Stimulated activated naive CD8-positive, alpha-beta T cell treated with anti-CD3 and anti-CD28 coated beads, Interleukin-15, Interleukin-2, amounts not matched to agents 100 U/mL and 50 U/mL, for 24 hours (primary cell): ENCODE measurements at regions not wholly inside any gene's neighbourhood (a gene's known extent, or its start where the extent isn't known, plus 50 kb on each side); places are given as distances from the start of the nearest gene placed in this dataset.

Experiments used
- ATAC-seq: fragments of 150-1000 bp; cut with Tn5 transposase; one replicate; pipeline ENCODE4 v1.10.0; 2021
- DNase-seq: peaks from one replicate; pipeline ENCODE4 v3.0.0; 2021

DNA sequence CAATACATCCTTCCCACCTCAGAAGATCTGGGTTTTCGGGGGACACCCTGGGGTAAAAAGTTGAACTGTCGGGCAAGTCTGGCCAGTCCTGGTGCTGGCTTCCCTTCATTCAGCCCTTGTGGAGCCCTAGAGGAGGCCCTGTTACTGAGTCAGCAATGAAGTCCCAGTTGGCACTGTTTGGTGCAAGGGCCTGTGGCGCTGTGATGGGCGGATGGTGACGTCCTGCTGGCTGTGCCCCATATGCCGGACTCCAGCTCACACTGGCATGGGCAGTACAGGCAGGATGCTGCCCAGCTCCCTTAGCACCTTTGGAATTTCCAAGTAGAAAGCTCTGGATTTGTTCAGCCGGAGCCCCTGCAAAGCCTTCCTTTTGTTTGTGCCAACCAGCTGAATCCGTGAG lies 186.2 kb upstream of the PMEPA1 start:
- ATAC-seq (no peak), DNase-seq (no peak)

DNA sequence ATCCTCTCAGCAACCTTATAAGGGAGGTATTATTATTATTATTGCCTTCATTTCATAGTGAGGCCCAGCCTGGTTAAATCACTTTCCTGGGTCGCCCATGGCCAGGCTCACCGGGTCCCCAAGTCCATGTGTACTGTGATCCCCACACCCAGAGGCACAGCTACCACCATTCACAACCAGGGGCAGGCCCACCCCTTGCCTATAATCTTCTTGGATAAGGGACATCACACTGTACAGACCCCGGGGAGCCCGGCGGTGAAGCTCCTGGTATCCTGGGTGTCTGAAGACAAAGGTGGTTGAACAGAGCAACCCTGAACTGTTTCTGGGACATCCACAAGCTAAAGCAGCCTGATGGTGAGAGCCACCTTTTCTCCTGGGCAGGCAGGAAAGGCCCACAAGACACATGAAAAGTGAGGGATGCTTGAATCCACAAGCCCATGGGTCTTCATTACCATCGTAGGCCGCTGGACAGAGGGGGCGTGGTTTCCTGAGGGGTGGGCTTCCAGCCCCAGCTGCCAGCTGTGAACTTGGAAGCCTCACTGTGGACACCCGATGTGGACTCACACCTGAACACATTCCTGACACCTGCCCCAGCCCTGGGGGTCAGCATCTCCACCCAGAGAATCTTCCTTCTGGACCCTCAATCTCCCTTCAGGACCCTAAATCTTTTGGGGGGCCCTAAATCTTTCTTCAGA lies 185.5 kb upstream of the PMEPA1 start:
- DNase-seq (no peak), ATAC-seq (no peak)

DNA sequence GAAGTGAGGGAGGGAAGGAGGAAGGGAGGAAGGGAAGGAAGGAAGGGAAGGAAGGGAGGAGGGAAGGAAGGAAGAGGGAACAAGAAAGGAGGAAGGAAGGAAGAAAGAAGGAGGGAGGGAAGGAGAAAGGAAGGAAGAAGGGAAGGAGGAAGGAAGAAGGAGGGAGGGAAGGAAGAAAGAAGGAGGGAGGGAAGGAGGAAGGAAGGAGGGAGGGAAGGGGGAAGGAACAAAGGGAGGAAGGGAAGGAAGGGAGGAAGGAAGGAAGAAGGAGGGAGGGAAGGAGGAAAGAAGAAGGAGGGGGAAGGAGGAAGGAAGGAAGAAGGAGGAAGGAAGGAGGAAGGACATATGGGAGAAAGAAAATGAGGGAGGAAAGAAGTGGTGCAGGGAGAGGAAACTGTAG lies 184.7 kb upstream of the PMEPA1 start:
- ATAC-seq (no peak), DNase-seq (no peak)

DNA sequence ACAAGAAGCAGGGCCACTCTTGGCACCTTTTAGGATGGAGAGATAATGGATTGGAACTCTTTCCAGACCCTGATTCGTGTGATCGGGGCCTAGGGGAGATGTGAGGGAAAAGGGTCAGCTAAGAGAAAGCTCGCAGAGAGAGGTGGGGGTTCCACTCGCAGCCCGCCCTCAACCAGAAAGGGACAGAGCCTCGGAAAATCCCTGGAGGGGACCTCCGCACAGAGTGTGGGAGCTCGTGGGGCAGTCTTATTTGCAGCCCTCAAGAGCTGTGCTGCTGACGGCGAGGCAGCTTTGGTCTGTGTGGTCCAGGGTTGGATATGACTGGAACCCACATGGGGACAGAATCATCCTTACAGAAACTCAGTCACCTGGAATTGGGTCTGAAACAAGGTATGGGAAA lies 184.3 kb upstream of the PMEPA1 start:
- ATAC-seq = no peak
- no peak for DNase-seq

DNA sequence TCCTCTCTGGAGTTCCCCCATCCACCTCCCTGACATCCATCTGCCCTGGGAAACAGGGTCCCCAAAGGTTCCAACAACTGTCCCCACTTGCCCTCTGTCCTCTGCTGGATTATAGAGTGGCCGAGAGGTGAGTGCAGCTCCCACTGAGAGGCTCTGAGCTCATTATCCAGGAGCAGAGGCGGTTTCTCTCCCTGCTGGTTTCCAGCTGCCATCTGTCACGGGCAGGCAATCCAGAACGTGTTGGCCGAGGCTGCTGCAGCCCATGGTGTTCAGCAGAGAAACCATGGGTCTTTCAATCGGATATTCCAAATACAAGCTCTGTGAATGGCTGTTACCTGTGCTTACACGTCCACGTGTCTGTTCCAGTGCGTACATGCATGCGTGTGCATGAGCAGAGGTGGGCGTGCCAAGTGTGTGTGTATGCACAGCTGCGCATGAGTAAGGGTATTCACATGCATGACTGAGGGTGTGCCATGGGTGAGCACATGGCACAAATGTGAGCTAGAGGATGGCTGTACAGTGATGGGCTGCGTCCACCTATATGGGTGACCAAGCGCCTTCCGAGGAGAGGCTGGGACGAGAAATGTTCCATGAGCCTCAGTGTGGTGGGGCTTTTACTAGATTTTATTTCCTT lies 183.7 kb upstream of the PMEPA1 start:
- DNase-seq = no peak
- no peak for ATAC-seq

DNA sequence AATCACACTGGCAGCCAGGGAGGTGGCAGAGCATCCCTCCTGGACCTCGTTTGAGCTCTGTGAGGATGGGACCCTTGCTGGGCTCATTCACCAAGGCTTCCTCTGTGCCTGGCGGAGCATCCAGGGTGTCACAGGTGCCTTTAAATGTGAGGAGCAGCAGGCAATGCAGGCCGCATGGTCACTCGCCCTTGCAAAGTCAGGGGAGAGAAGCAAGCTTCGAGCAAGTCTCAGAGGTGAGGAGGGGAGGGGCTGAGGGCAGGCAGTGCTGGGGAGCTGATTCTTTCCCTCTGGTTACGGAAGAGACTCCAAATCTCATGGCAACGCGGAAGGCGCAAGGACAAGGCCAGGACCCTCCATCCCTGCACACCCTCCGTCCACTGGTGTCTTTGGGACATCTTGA lies 182.7 kb upstream of the PMEPA1 start:
- no peak for DNase-seq
- no peak for ATAC-seq

DNA sequence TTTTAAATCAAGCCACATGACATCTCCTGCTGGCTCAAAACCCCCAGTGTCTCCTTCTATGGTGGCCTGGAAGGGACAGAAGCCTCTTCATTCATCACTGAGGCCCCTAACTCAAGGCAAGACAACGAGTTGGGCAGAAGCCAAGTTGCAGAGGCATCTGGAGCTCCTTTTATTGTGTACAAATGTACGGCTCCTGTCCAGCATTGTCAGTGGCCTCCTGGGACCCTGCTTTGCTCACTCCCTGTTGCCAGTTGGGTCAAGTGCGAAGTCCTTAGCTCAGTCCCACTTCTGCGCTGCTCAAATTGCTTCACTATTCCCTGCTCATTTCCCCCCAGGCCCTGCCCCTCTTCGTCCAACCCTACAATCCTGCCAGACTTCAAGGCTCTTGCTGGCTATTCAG lies 181.2 kb upstream of the PMEPA1 start:
- DNase-seq (no peak), ATAC-seq (no peak)

DNA sequence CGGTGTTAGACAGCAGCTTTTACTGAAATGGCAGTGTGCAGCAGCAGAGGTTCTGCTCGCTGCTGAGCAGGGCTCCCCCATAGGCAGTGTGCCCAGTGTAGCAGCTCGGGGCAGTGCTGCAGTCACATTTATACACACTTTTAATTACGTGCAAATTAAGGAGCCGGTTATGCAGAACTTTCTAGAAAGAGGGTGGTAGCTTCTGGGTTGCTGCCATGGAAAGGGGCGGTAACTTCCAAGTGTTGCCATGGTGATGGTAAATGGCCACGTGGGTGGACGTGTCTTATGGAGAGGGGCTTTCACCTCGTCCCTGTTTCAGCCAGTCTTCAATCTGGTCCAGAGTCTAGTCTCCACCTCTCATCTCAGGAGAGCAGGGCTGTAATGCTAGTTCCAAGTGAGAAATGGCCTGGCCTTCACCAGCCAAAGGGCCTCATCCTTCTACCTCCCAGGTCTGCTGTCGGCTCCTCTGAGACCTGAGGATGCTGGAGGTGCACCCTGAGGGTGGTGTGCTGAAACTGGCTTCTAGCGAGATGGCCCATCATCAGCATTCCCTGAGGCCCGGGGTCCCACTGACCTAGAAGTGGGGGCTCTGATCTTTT lies 180.5 kb upstream of the PMEPA1 start:
- DNase-seq (no peak), ATAC-seq (no peak)

DNA sequence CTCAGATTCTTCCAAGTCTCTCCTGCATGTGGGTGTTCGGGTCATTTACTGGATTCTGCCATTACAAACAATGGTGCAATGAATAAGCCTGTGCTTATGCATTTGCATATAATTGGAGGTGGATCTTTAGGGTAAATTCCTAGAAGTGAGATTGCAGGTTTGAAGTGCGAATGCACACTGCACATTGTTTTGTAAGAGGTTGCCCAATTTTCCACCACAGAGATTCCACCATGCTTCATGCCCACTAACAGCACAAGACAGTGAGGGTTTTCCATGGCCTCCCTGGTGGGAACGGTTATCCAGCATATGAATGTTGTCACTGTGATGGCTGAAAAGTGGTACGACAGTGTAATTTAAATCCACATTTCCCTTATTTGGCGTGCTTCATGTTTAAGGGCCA lies 178.8 kb upstream of the PMEPA1 start:
- ATAC-seq = no peak
- DNase-seq = no peak

DNA sequence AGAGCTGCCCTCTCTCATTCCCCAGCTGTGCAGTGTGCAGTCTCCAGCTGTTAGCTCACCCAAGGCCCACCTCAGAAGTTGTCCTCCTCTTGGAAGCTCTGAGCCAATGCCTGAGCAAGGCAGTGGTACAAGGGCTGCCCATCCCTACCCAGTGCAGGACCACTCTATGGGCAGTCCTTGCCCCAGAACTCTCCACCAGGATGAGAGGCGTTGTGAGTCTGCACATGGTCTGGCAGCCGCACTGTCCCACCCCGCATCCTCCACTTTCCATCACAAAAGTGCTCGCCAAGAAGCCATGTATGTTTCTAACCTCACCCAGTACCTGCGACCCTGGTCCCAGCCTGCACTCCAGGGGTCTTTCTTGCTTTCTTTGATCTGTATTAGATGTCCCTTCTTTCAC lies 175.1 kb upstream of the PMEPA1 start:
- ATAC-seq (no peak), DNase-seq (no peak)

DNA sequence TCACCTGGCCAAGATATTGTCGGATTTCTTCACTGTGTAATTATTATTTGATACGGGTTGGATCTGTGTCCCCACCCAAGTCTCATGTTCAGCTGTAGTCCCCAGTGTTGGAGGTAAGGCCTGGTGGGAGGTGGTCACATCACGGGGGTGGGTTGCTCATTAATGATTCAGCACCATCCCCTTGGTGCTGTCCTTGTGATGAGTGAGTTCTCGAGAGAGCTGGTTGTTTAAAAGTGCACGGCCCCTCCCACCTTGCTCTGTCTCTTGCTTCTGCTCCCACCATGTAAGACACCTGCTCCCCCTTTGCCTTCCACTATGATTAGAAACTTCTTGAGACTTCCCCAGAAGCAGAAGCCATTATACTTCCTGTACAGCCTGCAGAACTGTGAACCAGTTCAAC lies 173.9 kb upstream of the PMEPA1 start:
- ATAC-seq (no peak), DNase-seq (no peak)

DNA sequence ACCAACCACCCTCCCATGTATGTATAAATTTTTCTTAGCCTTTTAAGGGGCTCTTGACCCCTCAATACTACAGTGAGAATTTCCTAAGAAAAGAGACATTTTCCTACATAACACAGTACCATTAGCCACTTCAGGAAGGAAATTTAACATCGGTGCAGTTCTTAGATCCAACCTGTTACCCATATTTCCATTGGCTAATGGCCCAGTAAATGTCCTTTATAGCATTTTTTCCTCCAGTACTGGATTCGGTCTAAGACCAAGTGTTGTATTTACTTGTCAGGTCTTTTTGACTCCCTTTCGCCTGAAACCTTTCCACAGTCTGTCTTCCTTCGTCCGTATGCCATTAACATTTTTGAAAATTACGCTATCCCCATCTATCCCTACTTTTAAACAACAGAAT lies 173.4 kb upstream of the PMEPA1 start:
- ATAC-seq (no peak), DNase-seq (no peak)

DNA sequence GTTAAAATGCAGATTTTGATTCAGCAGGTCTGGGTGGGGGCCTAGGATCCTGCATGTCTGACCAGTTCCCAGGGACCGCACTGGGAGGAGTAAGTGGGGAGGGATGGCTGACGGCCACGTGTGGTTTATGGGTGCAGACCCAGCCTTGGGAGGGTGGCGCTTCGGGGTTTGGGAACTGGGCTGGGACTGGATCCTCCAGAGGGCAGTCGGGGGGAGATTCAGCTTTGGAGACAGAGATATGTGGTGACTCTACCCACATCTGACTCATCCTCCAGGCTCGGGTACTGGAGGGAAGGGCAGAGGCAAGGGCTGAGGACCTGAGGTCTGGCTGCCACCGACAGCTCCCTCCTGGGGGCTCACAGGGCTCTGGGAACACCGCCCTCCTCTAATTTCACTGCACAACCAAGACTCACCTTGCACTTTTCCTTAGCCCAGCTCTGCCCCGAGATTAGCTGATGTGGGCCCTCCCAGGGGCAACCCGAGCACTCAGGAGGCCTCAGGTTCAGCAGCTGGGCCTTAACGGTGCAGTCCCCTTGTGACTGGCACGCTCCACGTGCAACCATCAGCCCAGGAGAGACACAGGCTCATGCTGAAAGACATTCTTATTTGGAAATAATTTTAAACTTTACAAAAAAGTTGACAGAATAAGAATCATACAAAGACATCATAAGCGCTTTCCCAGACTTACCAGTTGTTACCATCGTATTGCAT lies 172.8 kb upstream of the PMEPA1 start:
- ATAC-seq (no peak), DNase-seq (no peak)

DNA sequence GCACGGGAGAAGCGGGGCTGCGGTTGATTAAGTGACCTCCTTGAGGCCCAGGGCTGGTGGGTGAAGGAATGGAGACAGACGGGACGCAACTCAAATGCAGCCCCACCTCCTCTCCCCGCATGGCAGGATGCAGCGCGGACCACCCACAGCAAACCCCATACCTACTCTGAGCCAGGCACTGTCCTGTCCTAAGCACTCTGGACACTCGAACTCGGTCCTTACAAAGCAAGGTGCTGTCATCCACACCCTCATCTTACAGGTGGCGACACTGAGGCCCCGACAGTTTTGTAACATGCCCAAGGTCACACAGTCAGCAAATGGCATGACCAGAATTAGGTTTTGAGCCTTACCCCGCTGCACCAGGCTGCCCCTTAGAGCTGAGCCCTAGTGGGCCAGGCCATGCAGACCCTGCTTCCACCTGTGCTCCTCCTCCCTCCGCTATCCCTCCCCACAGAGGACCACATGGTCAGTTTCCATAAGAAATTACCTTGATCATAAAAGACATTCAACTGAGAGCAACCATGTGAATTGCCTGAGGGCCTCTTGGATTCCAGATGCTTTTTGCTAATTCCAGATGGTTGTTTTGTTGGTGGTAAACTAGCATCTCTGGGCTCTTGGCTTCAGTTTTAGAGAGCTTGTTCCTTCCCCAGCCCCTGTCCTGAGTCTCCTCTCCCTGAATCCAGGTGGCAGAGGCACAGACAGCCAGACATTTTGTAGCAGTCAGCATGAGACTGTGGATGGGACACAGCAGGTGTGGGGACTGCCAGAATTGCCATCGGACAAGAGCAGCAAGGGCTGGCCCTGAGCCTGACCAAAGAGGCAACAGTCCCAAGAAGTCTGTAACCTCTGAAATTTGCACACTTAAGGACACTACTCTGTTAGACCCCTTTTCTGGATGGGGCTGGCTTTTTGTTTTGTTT lies 171.9 kb upstream of the PMEPA1 start:
- ATAC-seq (no peak), DNase-seq (no peak)

DNA sequence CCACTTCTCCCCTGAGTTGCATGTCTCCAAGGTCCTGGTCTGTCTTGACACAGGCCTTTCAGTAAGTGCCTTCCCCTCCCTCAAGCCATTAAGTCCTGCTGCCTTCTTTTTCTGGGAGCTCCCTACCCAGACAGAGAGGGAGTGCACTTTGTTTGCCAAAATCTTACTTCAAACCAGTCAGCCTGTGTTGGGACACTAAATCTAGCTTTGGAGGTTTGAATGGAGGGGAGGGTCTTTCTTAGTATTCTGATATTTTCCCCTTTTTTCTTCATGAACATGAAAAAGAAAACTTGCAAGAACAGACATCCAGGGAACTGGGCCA lies 170.7 kb upstream of the PMEPA1 start:
- DNase-seq (no peak), ATAC-seq (no peak)

DNA sequence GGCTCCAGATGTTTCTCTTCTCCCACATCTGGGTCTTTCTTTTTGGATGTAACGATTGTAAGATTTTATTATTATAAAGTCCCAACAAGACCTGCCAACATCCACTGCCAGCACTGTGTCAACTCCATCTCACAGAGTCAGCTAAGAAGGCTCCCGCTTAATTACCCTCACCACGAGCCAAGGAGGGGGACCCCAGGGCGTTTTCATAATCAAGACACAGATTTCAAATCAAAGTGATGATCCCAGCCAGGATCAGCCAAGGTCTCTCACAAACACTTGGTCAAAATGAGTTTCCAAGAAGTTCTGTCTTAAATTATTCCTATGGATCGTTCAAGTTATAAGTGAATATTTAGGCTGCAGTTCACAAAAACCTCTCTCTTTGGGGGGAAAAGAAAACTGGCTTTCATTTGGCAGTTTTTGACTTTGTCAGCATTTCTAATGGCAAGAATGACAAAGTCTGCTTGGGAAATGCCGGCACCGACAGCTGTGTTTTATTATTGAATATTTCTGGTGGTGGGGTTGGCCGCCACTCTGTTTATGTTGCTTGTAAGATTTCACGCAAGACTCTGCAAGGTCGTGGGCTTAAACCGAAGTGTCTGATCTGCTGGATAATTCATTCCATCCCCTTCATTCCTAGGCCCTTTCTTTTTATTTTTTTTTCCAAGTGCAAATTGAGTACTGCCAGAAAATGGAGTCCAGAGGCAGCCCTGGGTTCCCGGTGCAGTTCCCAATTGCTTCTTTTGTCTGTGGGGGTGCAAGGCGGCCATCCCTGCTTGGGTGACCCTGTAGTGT lies 170.2 kb upstream of the PMEPA1 start:
- no peak for ATAC-seq
- DNase-seq = no peak

DNA sequence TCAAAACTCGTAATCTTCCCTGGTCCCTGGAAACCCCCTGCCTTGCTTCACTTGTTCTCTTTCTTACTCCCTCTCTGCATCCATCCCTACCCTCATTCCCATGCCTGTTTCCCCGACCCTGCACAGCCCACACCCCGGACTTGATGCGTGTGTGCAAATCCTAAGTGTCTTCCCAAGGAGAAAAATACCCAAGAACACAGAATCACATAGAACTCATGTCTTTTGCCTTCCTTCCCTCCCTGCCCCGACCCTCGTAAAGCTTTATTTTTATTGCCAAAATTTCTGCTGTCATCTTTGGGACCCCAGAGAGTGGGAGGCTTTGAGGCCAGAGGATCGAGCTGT lies 169.6 kb upstream of the PMEPA1 start:
- ATAC-seq (no peak), DNase-seq (no peak)

DNA sequence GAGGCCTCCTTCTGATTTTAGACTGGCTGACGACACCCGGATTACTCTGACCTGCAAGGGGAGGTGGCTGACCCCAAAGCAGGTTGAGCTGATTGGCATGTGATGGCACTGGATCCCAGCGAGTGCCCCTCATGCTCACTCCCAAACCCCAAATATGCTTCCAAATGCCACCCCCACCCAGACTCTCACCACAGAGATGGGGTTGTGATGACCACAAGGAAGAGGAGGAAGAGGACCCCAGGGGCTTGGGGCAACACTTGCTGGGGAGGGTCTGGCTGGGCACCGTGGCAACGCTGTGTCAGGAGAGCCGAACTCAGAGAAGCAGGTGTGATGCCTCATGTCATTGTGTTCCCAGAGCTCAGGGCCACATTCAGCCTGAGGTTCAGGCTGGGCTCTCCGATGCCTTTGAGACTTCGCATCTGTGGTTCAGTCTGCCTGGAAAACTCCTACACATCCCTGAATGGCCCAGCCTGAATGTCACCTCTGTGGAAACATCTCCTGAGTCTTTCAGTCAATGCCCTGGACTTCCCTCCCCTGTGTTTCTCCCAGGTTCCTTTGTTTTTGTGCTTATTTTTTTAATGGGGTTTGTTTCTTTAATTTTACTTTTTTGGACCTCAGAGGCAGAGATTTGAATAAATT lies 169.1 kb upstream of the PMEPA1 start:
- ATAC-seq = no peak

DNA sequence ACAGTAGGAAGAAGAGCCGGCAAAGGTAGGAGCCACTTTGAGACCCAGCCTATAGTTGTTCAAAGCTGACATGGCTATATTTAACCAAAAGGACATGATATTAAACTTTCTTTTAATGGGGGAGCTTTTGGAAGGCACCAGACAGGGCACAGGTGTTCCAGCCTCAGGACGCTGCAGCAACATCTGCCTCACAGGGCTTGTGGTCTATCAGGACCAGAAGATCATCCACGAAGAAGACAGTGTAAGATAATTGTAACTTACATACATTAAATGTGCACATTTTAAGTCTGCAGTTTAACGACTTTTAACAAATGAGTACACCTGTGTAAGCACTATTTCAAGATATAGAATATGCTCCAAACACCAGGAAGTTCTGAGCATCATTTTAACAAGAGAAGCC lies 168.2 kb upstream of the PMEPA1 start:
- ATAC-seq = no peak
- no peak for DNase-seq

More for the DNA sequence above, 169.1 kb upstream of the PMEPA1 start:
- no peak for DNase-seq

DNA sequence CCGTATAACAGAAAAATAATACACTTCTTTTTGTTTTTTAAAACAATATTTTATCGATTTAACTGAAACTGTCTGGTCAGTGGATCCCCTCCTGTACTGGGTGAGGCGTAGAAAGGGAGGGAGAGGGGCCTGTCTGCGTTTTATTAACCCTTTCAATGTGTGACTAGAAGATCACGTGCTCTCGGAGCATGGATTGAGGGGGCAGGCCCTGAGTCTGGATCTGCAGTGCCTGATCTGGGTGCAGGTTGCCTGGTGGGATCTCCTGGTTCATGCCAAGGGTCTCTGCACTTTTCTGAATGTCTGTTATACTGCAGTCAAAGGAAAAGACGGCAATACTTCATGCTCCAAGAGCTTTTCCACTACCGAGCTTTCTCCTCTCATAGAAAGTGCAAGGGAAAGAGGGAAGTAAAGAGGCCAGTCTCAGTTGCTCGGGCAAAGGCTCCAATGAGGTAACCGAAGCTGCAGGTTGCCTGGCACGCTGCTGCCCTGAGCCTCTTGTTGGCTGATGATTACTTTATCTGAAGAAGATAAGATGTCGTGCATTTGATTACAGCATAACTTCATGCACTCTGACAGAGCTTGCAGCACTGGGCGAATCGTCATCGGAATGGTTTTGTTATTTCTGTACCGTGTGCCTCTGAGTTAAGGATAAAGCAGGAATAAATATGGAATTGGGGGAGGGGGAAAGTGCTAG lies 167.5 kb upstream of the PMEPA1 start:
- ATAC-seq = no peak
- no peak for DNase-seq

DNA sequence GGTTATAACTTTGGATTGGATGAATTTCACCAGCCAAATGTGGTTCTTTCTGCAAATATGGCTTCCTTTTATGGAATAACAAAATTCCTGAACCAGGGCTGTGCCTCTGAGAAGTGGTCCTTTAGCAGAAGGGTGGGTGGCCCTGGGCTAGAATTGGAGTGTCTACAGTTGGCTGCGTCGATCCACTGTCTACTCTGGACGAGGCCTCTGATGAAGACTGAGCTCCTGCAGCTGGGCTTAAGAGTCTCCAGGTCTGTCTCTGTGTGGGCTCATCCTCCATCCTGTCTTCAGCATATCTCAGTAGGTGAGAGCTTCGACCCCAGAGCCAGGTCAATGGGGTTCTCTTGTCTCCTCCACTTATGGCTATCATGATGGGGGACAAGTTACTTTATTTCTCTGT lies 166.3 kb upstream of the PMEPA1 start:
- ATAC-seq (no peak), DNase-seq (no peak)
